Activated naive CD4-positive, alpha-beta T cell treated with anti-CD3 and anti-CD28 coated beads, Interleukin-2, amount 50 U/mL, for 72 hours (primary cell): ENCODE measurements at regions not wholly inside any gene's neighbourhood (a gene's known extent, or its start where the extent isn't known, plus 50 kb on each side); places are given as distances from the start of the nearest gene placed in this dataset.
"Not testable (repeated sequence)": the region's sequence is repeated elsewhere in the genome, so short reads cannot be mapped to it uniquely, and the experiment has no call there.

Experiments
- ATAC-seq, 2 donors: fragments of 150-1000 bp; cut with Tn5 transposase; 2 replicates each; pipeline ENCODE4 v1.10.0; 2021; ENCODE audit warnings: mild to moderate bottlenecking in 2 of 2, moderate library complexity in 2 of 2
- DNase-seq, 2 donors: peaks; one replicate each; pipeline ENCODE4 v3.0.0; 2021 to 2022; ENCODE audit warnings: low spot score in 2 of 2
- H3K27ac Mint-ChIP-seq, 2 donors: one replicate each; pipeline ENCODE4 v1.8.0; 2022; ENCODE audit warnings: mild to moderate bottlenecking in 2 of 2, mixed read lengths in 2 of 2
- H3K36me3 Mint-ChIP-seq, 2 donors: one replicate each; pipeline ENCODE4 v1.8.0; 2022; ENCODE audit warnings: mixed read lengths in 2 of 2
- H3K9me3 Mint-ChIP-seq, 2 donors: one replicate each; pipeline ENCODE4 v1.8.0; 2022; ENCODE audit warnings: mixed read lengths in 2 of 2

DNA sequence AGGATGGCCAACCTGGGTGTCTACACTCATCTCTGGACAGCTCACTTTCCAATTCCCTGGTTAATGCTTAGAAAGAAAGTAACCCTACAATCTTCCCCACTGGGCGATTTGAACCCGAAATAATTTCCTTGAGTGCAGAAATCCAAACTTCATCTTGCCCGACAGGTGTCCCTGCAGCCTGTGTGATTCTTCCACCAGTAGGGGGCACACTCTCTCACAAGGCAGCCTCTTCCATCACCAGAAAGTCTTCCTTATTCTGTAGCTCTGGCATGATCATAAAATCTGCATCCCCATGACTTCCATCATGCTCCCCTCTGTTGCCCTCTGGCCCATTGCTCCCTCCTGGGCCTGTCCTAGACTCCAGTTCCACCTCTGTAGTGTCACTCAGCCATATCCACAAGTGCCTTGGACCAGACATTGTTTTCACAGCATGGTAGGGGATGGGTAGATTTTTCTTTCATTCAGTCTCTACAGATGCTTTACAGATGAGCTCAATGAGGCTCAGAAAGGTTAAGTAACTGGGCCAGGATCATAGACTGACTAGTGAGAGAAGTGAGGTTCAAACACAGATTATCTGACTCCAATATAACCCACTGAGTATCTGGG lies 170.4 kb upstream of the SPTLC3 start:
- Mint-ChIP-seq H3K27ac (no peak overlapping the region), H3K36me3 (no peaks in the 10 kb centered on the region)

DNA sequence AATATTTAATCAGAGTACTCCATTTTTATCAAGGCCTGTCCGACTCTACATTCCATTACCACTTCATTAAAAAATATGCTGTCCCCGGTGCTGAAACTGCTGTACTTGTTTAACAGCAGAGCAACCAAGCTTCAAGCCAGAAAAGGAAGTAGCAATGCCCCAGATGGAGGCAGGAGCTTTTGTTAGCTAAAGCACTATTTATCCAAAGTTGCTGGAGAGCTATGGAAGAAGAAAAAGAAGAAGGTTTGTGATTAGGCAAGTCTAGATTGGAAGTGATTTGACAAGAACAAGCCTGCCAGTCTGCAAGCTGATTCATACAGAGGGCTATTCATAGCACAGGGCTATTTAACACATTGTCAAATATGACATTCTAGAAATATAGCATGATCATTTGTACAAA lies 160.9 kb upstream of the SPTLC3 start:
- ATAC-seq (no peak), DNase-seq (no peak)
- Mint-ChIP-seq H3K36me3 (peaks cover 0 to 4% of the 10 kb centered on the region in 2 donors), H3K27ac (no peak overlapping the region), H3K9me3 (peaks cover 0 to 4% of the 10 kb centered on the region in 2 donors)

More for the DNA sequence above, 170.4 kb upstream of the SPTLC3 start:
- DNase-seq (no peak), ATAC-seq (no peak)
- H3K9me3 Mint-ChIP-seq, result no peaks in the 10 kb centered on the region

GRCh38 chr20:12849225-12849910 lies 159.4 kb upstream of the SPTLC3 start:
- Mint-ChIP-seq H3K36me3 (peaks cover 0 to 4% of the 10 kb centered on the region in 2 donors), H3K27ac (no peak overlapping the region), H3K9me3 (peaks cover 0 to 5% of the 10 kb centered on the region in 2 donors)
- no peak for DNase-seq
- no peak for ATAC-seq

GRCh38 chr20:12857643-12858042 lies 151.1 kb upstream of the SPTLC3 start:
- H3K9me3 Mint-ChIP-seq, result peaks cover 13 to 17% of the 10 kb centered on the region in 2 donors
- ATAC-seq, H3K27ac Mint-ChIP-seq, DNase-seq, H3K36me3 Mint-ChIP-seq: not testable (repeated sequence)

GRCh38 chr20:12860619-12861247 lies 148.0 kb upstream of the SPTLC3 start:
- Mint-ChIP-seq H3K36me3 (no peaks in the 10 kb centered on the region), H3K9me3 (peaks cover 5 to 8% of the 10 kb centered on the region in 2 donors), H3K27ac (no peak overlapping the region)
- no peak for ATAC-seq
- DNase-seq, result no peak

GRCh38 chr20:12869669-12870068 lies 139.1 kb upstream of the SPTLC3 start:
- no peaks in the 10 kb centered on the region for H3K9me3 Mint-ChIP-seq
- no peaks in the 10 kb centered on the region for H3K36me3 Mint-ChIP-seq
- DNase-seq (no peak), ATAC-seq (no peak)
- no peak overlapping the region for H3K27ac Mint-ChIP-seq

DNA sequence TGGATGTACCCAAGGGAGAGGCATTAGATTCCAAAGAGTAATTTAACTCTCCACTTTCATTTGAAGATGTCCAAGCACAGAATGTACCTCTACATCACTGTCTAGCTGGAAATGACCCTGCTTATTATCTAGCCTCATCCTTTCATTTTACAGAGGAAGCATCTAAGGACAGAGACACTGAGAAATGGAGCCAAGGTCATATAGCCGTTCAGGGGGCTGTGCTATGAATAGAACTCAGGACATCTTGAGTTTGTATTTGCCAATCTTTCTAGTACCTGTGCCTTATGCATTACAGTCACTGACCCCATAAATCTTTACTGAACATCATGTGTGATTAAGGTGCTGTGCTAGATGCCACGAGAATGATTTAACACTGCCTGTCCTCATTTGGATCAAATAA lies 138.2 kb upstream of the SPTLC3 start:
- Mint-ChIP-seq H3K36me3 (no peaks in the 10 kb centered on the region), H3K27ac (no peak overlapping the region), H3K9me3 (no peaks in the 10 kb centered on the region)
- DNase-seq (no peak), ATAC-seq (no peak)

GRCh38 chr20:12874933-12875332 lies 133.8 kb upstream of the SPTLC3 start:
- ATAC-seq (no peak), DNase-seq (no peak)
- H3K27ac Mint-ChIP-seq, result no peak overlapping the region
- H3K9me3 Mint-ChIP-seq, result no peaks in the 10 kb centered on the region
- no peaks in the 10 kb centered on the region for H3K36me3 Mint-ChIP-seq

DNA sequence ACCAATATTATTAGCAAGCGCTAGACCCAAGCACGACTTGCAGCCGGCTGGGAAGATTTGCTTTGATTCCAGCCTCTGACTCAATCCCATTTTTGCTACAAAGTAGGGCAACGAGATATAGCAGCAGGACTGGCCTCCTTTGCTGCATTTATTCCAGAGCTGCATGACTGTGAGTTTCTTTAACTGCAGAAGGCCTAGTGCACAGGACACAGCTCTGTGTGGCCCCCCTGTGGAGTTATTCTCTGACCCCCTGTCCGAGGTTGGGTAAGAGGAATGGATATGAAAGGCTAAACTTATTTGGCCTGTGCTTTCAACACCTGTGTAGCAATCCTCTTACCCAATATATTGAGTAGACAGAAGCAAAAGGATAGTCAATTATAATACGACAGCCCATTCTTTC lies 133.3 kb upstream of the SPTLC3 start:
- no peak for ATAC-seq
- no peaks in the 10 kb centered on the region for H3K36me3 Mint-ChIP-seq

DNA sequence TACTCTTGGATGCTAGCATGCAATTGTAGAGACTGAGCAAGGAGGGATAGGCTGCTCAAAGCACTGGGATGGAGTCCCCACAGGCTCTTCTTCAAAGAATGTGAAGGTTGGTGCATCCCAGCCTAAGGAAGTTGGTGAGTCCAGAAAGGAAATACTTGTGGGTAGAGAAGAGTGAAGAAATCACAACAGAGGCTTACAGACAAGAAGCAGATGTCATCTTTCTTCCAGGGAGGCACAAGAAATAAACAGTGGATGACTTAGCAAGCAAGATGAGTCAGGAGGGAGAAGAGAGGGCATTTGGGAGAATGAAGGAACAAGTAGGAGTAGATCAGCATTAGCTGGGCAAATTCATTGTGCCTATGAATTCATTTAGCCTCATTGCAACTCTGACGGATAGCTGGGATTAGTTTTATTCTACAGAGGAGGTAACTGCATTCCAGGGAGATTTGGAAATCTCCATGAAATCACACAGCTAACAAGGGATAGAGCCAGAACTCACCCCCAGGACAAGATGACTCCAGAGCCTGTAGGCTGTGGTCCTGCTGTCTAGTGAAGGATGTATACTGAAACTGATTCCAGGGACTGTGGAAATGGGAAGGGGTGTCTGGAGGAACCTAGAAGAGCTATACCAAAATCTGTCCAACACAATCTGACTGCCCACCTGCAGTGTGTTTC lies 125.8 kb upstream of the SPTLC3 start:
- DNase-seq (no peak), ATAC-seq (no peak)
- H3K27ac Mint-ChIP-seq, result peak overlapping the region in 1 of 2 donors; percentile 6
- H3K9me3 Mint-ChIP-seq, result no peaks in the 10 kb centered on the region
- H3K36me3 Mint-ChIP-seq, result no peaks in the 10 kb centered on the region

More for the DNA sequence above, 133.3 kb upstream of the SPTLC3 start:
- no peak for DNase-seq
- no peak overlapping the region for H3K27ac Mint-ChIP-seq
- no peaks in the 10 kb centered on the region for H3K9me3 Mint-ChIP-seq

DNA sequence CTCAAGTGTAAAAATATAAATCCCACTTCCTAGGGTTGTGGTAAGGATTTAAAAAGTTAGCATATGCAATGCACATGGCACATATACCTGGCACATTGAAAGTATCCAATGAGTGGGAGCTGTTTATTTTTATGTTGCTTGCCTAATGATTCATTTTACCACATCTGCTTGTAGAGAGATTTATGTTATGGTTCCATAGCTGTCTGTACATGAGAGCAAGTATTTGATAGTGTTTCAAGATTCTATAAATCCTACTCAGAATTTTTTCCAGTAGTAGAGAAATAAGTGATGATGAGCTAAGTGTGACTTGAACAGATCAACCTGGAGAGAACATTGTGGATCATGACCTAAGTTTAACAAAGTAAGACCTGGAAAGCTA lies 125.3 kb upstream of the SPTLC3 start:
- Mint-ChIP-seq H3K9me3 (no peaks in the 10 kb centered on the region), H3K27ac (no peak overlapping the region), H3K36me3 (no peaks in the 10 kb centered on the region)
- no peak for DNase-seq
- ATAC-seq, result no peak

- H3K9me3 Mint-ChIP-seq, result peaks cover 4 to 5% of the 10 kb centered on the region in 2 donors
- DNase-seq (no peak), ATAC-seq (no peak)
- H3K27ac Mint-ChIP-seq, result no peak overlapping the region
- no peaks in the 10 kb centered on the region for H3K36me3 Mint-ChIP-seq
Observed at GRCh38 chr20:12886618-12887363, 122.0 kb upstream of the SPTLC3 start.

GRCh38 chr20:12891643-12892042 lies 117.1 kb upstream of the SPTLC3 start:
- peaks cover 4 to 5% of the 10 kb centered on the region in 2 donors for H3K9me3 Mint-ChIP-seq
- ATAC-seq (no peak), DNase-seq (no peak)
- H3K27ac Mint-ChIP-seq, result no peak overlapping the region
- no peaks in the 10 kb centered on the region for H3K36me3 Mint-ChIP-seq

DNA sequence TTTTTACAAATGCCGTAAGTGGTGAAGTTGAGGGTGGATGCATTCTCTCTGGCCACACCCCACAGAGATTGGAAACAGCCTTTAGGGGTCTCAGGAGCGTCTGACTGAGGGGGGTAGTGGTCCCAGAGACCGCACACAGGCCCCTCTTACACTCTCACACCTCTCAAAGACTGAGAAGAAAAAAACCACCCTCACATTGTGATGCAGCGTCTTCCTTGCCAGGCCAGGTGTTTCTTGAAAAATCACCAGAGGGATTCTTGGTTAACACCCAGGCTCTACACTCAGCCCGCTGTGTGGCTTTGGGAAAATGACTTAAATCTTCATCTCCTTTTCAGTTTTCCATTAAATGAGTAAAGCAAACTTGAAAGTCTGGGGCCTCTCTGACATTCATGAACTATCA lies 115.8 kb upstream of the SPTLC3 start:
- no peak for DNase-seq
- no peak for ATAC-seq
- Mint-ChIP-seq H3K27ac (no peak overlapping the region), H3K9me3 (peaks cover 4 to 5% of the 10 kb centered on the region in 2 donors), H3K36me3 (no peaks in the 10 kb centered on the region)

- no peak overlapping the region for H3K27ac Mint-ChIP-seq
- ATAC-seq (no peak), DNase-seq (no peak)
- no peaks in the 10 kb centered on the region for H3K36me3 Mint-ChIP-seq
- peaks cover 4 to 5% of the 10 kb centered on the region in 2 donors for H3K9me3 Mint-ChIP-seq
Observed at GRCh38 chr20:12893653-12894052, 115.1 kb upstream of the SPTLC3 start.

DNA sequence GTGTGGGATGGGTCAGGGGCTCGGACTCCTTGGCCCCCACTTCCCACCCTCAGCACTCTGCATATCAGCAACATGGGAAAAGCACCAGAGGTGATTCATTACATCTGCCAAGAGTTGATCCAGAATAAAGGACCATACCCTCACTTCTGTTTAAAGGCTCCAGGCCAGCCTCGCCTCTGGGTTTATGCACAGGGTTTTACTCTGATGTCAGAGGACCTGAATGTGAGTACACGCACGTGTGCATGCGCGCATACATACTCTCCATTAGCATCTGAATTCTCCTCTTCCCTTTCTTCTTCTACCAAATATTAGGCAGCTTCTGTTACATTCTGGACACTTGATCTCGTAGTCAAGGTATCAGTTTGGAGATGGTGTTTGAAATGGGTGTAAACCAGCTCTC lies 114.7 kb upstream of the SPTLC3 start:
- ATAC-seq, result no peak
- no peak overlapping the region for H3K27ac Mint-ChIP-seq
- peaks cover 4 to 5% of the 10 kb centered on the region in 2 donors for H3K9me3 Mint-ChIP-seq
- no peaks in the 10 kb centered on the region for H3K36me3 Mint-ChIP-seq
- DNase-seq, result no peak

DNA sequence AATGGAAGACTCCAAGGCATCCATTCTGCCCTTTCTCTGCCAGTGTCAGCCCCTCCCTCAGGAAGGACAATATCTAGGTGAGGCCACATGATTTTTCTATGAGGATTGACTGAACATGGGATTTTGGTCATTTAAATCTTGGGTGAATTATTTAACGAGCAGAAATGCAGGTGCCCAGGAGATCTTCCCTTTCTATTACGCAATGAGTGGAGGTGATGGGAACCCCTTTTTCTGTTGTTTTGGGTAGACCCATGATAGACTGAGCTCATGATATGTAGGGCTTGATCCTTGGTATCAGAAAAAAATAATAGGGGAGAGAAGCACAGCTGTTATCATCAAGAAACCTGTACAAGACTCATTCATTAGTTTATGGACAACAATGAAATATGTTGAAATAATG lies 112.6 kb upstream of the SPTLC3 start:
- H3K27ac Mint-ChIP-seq, result no peak overlapping the region
- peaks cover 0 to 2% of the 10 kb centered on the region in 2 donors for H3K9me3 Mint-ChIP-seq
- DNase-seq (no peak), ATAC-seq (no peak)
- no peaks in the 10 kb centered on the region for H3K36me3 Mint-ChIP-seq
